ENCODE measurements at regions not wholly inside any gene's neighbourhood (a gene's known extent, or its start where the extent isn't known, plus 50 kb on each side); places are given as distances from the start of the nearest gene placed in this dataset.
"Not testable (repeated sequence)": the region's sequence is repeated elsewhere in the genome, so short reads cannot be mapped to it uniquely, and the experiment has no call there.

GRCh38 chr11:57935402-57936049, 88.2 kb upstream of the OR9Q1 start:
- no peak for ATAC-seq (replicated peaks; ENCODE audit: extremely low read depth, poor library complexity, severe bottlenecking)

DNA sequence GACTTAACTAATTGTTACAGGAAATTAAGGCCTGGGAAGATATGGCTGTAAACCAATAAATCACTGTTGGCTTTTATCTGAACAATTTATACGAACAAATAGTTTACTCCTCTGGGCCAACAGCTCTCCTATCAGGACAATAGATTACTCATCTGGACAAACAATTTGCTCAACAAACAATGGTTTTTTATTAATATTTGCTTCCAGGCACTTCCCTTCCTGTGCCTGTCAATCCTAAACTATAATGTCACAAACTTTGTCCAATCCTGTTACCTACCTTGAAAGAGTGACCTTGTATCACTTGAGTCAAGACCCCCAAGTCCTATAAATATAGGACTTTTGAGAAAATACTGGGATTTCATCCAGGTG, 87.6 kb upstream of the OR9Q1 start:
- H3K27me3 Mint-ChIP-seq = peaks cover 16% of the 10 kb centered on the region
- H3K27ac Mint-ChIP-seq (ENCODE audit: low read depth) = no peak overlapping the region
- DNase-seq (ENCODE audit: low spot score in 2 of 2) (no peak), ATAC-seq (replicated peaks; ENCODE audit: extremely low read depth, poor library complexity, severe bottlenecking) (no peak)
- no peaks in the 10 kb centered on the region for H3K9me3 Mint-ChIP-seq
- H3K36me3 Mint-ChIP-seq (ENCODE audit: insufficient read depth) = no peaks in the 10 kb centered on the region
- H3K4me1 Mint-ChIP-seq = no peaks in the 10 kb centered on the region
- no peak overlapping the region for H3K4me3 Mint-ChIP-seq

More at GRCh38 chr11:57935402-57936049, 88.2 kb upstream of the OR9Q1 start:
- no peak overlapping the region for H3K4me3 Mint-ChIP-seq
- no peaks in the 10 kb centered on the region for H3K36me3 Mint-ChIP-seq (ENCODE audit: insufficient read depth)
- H3K27ac Mint-ChIP-seq (ENCODE audit: low read depth) = no peak overlapping the region
- no peak for DNase-seq (ENCODE audit: low spot score in 2 of 2)
- no peaks in the 10 kb centered on the region for H3K4me1 Mint-ChIP-seq
- H3K9me3 Mint-ChIP-seq = no peaks in the 10 kb centered on the region
- peaks cover 12% of the 10 kb centered on the region for H3K27me3 Mint-ChIP-seq

DNA sequence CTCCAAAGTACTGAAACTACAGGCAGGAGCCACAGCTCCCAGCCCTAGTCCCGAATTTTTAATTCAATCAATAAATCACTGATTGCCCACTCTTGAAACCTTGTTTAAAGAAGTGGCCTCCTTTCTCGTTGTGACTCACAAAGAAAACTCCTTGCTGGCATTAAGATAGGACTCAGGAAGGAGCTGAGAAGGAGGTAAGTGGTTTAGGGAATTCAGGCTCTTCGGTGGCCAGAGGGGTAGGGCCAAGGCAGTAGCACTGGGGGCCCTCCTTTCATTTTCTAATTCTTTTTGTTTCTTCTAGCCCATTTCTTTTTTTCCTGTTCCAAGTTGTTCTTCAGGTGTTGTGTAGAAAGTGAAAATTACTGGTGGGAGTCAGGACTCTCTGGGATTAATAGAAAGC, 86.2 kb upstream of the OR9Q1 start:
- no peak for DNase-seq (ENCODE audit: low spot score in 2 of 2)
- H3K4me1 Mint-ChIP-seq = no peaks in the 10 kb centered on the region
- H3K27me3 Mint-ChIP-seq = peaks cover 25% of the 10 kb centered on the region
- no peak for ATAC-seq (replicated peaks; ENCODE audit: extremely low read depth, poor library complexity, severe bottlenecking)
- H3K36me3 Mint-ChIP-seq (ENCODE audit: insufficient read depth) = no peaks in the 10 kb centered on the region
- H3K27ac Mint-ChIP-seq (ENCODE audit: low read depth) = no peak overlapping the region
- H3K4me3 Mint-ChIP-seq = no peak overlapping the region
- no peaks in the 10 kb centered on the region for H3K9me3 Mint-ChIP-seq

- Mint-ChIP-seq H3K27ac (ENCODE audit: low read depth) (no peak overlapping the region), H3K9me3 (no peaks in the 10 kb centered on the region), H3K4me3 (no peak overlapping the region), H3K4me1 (no peaks in the 10 kb centered on the region), H3K36me3 (ENCODE audit: insufficient read depth) (no peaks in the 10 kb centered on the region), H3K27me3 (peaks cover 29% of the 10 kb centered on the region)
- ATAC-seq (replicated peaks; ENCODE audit: extremely low read depth, poor library complexity, severe bottlenecking) = no peak
- DNase-seq (ENCODE audit: low spot score in 2 of 2) = no peak
Observed at GRCh38 chr11:57938351-57938750, 85.3 kb upstream of the OR9Q1 start.

- H3K27ac Mint-ChIP-seq (ENCODE audit: low read depth) = no peak overlapping the region
- no peaks in the 10 kb centered on the region for H3K36me3 Mint-ChIP-seq (ENCODE audit: insufficient read depth)
- ATAC-seq (replicated peaks; ENCODE audit: extremely low read depth, poor library complexity, severe bottlenecking) (no peak), DNase-seq (ENCODE audit: low spot score in 2 of 2) (no peak)
- H3K9me3 Mint-ChIP-seq = no peaks in the 10 kb centered on the region
- no peaks in the 10 kb centered on the region for H3K4me1 Mint-ChIP-seq
- no peak overlapping the region for H3K4me3 Mint-ChIP-seq
- H3K27me3 Mint-ChIP-seq = peaks cover 32% of the 10 kb centered on the region
Observed at GRCh38 chr11:57940044-57940756, 83.5 kb upstream of the OR9Q1 start.

DNA sequence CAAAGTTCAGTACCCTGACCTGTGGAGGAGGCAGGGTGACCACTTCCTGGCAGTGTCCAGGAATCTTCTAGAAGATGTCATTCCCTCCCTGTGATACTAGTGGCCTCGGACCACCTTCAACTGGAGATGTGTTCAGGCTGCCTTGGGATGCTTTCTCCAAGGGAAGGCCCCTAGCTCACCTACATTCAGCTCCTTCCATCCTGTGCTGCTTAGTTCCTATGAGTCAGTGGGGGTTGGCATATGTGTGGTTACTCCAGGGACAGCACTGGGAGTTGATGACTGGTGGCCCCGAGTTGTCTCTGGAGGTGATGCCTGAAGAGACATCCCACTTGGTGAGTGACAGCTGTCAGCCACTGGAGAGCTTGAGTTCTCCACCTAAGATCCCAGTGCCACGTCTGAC, 81.8 kb upstream of the OR9Q1 start:
- peaks cover 37% of the 10 kb centered on the region for H3K27me3 Mint-ChIP-seq
- no peak for DNase-seq (ENCODE audit: low spot score in 2 of 2)
- H3K27ac Mint-ChIP-seq (ENCODE audit: low read depth) = no peak overlapping the region
- H3K4me1 Mint-ChIP-seq = no peaks in the 10 kb centered on the region
- H3K4me3 Mint-ChIP-seq = no peak overlapping the region
- ATAC-seq (replicated peaks; ENCODE audit: extremely low read depth, poor library complexity, severe bottlenecking) = no peak
- H3K9me3 Mint-ChIP-seq = no peaks in the 10 kb centered on the region
- H3K36me3 Mint-ChIP-seq (ENCODE audit: insufficient read depth) = no peaks in the 10 kb centered on the region

- Mint-ChIP-seq H3K36me3 (ENCODE audit: insufficient read depth) (no peaks in the 10 kb centered on the region), H3K9me3 (no peaks in the 10 kb centered on the region), H3K4me1 (no peaks in the 10 kb centered on the region), H3K27ac (ENCODE audit: low read depth) (no peak overlapping the region), H3K4me3 (no peak overlapping the region), H3K27me3 (peaks cover 29% of the 10 kb centered on the region)
- no peak for DNase-seq (ENCODE audit: low spot score in 2 of 2)
- ATAC-seq (replicated peaks; ENCODE audit: extremely low read depth, poor library complexity, severe bottlenecking) = no peak
Observed at GRCh38 chr11:57942808-57943207, 80.9 kb upstream of the OR9Q1 start.

GRCh38 chr11:57943766-57944165, 79.9 kb upstream of the OR9Q1 start:
- H3K4me3 Mint-ChIP-seq; ATAC-seq (replicated peaks; ENCODE audit: extremely low read depth, poor library complexity, severe bottlenecking); H3K27ac Mint-ChIP-seq (ENCODE audit: low read depth); DNase-seq (ENCODE audit: low spot score in 2 of 2); H3K9me3 Mint-ChIP-seq; H3K36me3 Mint-ChIP-seq (ENCODE audit: insufficient read depth); H3K4me1 Mint-ChIP-seq: not testable (repeated sequence)
- peaks cover 29% of the 10 kb centered on the region for H3K27me3 Mint-ChIP-seq

DNA sequence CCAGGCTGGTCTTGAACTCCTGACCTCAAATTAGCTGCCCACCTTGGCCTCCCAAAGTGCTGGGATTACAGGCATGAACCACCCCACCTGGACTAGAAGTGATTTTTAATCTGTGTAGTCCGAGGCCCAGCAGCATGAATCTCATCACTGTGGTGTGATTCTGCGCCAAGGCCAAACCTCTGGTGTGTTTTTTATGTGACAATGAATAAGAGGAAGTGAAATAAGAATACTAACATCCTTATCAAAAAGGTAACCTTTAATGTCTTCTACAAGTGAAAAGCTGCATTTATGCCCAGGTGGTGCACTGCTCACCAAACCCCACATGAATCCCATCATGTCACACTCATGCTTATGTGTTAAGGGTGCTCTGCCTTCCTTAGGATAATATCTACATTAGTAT, 77.1 kb upstream of the OR9Q1 start:
- no peak for DNase-seq (ENCODE audit: low spot score in 2 of 2)
- Mint-ChIP-seq H3K27me3 (peaks cover 18% of the 10 kb centered on the region), H3K36me3 (ENCODE audit: insufficient read depth) (no peaks in the 10 kb centered on the region), H3K4me3 (no peak overlapping the region), H3K4me1 (no peaks in the 10 kb centered on the region), H3K27ac (ENCODE audit: low read depth) (no peak overlapping the region), H3K9me3 (no peaks in the 10 kb centered on the region)
- no peak for ATAC-seq (replicated peaks; ENCODE audit: extremely low read depth, poor library complexity, severe bottlenecking)

DNA sequence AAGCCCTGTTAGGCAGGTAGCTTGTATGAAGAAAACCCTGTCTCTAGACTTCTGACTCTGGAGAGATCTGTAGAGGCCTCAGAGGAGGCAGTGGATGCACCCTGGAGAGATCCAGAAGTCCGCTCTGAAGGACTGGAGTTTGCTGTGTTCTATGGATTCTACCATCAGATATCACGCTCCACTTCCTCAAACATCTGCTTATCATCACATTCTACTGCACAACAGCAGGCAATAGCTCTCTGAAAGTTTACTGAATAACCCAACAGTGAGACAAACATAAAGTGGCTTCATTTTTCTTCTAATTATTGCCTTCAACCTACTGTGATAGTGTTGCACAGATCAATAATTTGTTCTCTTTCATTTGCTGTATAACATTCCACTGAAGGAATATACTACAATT, 59.0 kb upstream of the OR9Q1 start:
- no peaks in the 10 kb centered on the region for H3K4me1 Mint-ChIP-seq
- peaks cover 68% of the 10 kb centered on the region for H3K27me3 Mint-ChIP-seq
- ATAC-seq (replicated peaks; ENCODE audit: extremely low read depth, poor library complexity, severe bottlenecking) (no peak), DNase-seq (ENCODE audit: low spot score in 2 of 2) (no peak)
- no peaks in the 10 kb centered on the region for H3K9me3 Mint-ChIP-seq
- H3K36me3 Mint-ChIP-seq (ENCODE audit: insufficient read depth) = no peaks in the 10 kb centered on the region
- no peak overlapping the region for H3K4me3 Mint-ChIP-seq
- H3K27ac Mint-ChIP-seq (ENCODE audit: low read depth) = no peak overlapping the region

- no peaks in the 10 kb centered on the region for H3K4me1 Mint-ChIP-seq
- ATAC-seq (replicated peaks; ENCODE audit: extremely low read depth, poor library complexity, severe bottlenecking) (no peak), DNase-seq (ENCODE audit: low spot score in 2 of 2) (no peak)
- no peaks in the 10 kb centered on the region for H3K36me3 Mint-ChIP-seq (ENCODE audit: insufficient read depth)
- H3K9me3 Mint-ChIP-seq = no peaks in the 10 kb centered on the region
- H3K27me3 Mint-ChIP-seq = peaks cover 51% of the 10 kb centered on the region
- no peak overlapping the region for H3K27ac Mint-ChIP-seq (ENCODE audit: low read depth)
- no peak overlapping the region for H3K4me3 Mint-ChIP-seq
Observed at GRCh38 chr11:57971272-57972012, 52.2 kb upstream of the OR9Q1 start.

GRCh38 chr11:57972013-57972367, 51.7 kb upstream of the OR9Q1 start:
- Mint-ChIP-seq H3K9me3 (no peaks in the 10 kb centered on the region), H3K4me1 (no peaks in the 10 kb centered on the region), H3K4me3 (no peak overlapping the region), H3K27ac (ENCODE audit: low read depth) (no peak overlapping the region), H3K36me3 (ENCODE audit: insufficient read depth) (no peaks in the 10 kb centered on the region), H3K27me3 (peaks cover 46% of the 10 kb centered on the region)
- DNase-seq (ENCODE audit: low spot score in 2 of 2) (no peak), ATAC-seq (replicated peaks; ENCODE audit: extremely low read depth, poor library complexity, severe bottlenecking) (no peak)
